ENCODE measurements at regions not wholly inside any gene's neighbourhood (a gene's known extent, or its start where the extent isn't known, plus 50 kb on each side); places are given as distances from the start of the nearest gene placed in this dataset.

DNA sequence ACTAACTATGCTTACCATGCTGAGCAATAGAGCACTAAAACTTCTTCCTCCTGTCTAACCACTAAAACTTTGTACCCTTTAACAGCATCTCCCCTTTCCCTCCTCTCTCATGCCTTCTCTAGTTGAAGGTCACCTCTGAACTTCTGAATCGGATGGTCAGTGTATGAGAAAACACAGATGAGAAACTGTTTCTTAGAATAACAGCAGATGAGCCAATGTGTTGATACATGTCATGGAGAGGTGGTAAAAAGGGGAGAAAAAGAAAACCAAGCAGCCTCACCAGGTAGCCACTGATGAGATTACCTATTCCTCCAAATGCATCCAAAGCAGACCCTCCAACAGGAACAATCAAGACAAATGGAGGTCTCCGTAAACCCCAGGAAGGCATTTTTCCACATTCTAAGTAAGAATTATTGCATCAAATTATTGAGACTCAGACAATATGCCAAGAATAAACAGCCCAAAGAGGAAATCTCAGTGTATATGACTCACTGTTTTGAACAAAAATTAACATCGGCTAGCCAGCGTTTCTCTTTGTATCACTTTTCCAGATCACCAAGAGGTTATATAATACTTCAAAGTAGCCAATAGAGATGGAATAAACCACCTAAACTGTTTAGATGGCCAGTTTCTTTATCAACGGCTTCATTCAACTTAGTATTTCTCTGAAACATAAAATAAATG, 793.3 kb upstream of the SOX9 start:
- intact Hi-C loops (cut with DNase I) = no loop called here
- Histone ChIP-seq H3K4me1 (no peaks in the 10 kb centered on the region), H3K27ac (no peak overlapping the region), H3K27me3 (no peaks in the 10 kb centered on the region), H3K4me3 (no peak overlapping the region), H3K36me3 (no peaks in the 10 kb centered on the region), H3K9me3 (no peaks in the 10 kb centered on the region)
- TF ChIP-seq POLR2AphosphoS5 (IDR thresholded peaks at IDR 0.05; ENCODE audit: insufficient read depth in 1 of 2, low read depth in 1 of 2) = no peak
- no peak for TF ChIP-seq POLR2A (IDR thresholded peaks at IDR 0.05)
- TF ChIP-seq, protein P1, sequence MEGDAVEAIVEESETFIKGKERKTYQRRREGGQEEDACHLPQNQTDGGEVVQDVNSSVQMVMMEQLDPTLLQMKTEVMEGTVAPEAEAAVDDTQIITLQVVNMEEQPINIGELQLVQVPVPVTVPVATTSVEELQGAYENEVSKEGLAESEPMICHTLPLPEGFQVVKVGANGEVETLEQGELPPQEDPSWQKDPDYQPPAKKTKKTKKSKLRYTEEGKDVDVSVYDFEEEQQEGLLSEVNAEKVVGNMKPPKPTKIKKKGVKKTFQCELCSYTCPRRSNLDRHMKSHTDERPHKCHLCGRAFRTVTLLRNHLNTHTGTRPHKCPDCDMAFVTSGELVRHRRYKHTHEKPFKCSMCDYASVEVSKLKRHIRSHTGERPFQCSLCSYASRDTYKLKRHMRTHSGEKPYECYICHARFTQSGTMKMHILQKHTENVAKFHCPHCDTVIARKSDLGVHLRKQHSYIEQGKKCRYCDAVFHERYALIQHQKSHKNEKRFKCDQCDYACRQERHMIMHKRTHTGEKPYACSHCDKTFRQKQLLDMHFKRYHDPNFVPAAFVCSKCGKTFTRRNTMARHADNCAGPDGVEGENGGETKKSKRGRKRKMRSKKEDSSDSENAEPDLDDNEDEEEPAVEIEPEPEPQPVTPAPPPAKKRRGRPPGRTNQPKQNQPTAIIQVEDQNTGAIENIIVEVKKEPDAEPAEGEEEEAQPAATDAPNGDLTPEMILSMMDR (IDR thresholded peaks at IDR 0.05) = no peak
- DNase-seq (ENCODE audit: extremely low spot score in 2 of 2) = no peak

DNA sequence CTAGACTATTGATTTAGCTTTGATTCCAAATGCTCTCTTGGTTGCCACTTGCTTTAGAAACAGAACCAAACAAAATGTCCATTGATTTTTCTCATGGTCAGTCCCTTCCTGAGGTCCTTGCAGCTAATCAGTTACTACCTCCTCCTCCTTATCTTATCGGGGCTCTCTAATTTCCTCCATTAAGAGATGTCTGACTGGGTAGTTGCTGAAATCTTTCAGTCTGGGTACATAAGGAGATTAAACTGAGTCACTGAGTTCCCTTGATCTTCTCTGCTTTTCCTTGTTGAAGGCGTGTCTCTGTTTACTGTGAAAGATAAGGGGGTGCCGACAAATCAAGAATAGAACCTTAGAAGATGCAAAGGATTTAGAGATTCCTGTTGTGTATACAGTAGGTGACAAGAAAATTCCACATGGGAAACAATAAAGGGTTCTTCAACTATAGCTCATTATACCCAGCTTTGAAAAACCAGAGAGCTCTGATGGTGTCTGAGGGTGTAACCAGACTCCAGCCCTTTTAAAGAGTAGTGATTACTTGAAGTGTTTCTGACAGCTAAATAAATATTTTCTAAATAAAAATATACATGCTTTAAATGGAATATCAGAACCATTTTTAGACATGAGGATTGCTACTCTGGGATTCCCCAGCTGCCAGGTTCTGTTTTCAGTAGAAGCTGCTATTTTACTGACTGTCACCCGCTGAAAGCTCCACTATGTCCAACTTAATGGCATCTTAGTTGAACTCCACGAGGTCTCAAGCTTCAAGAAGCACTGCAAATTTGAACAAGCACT, 791.3 kb upstream of the SOX9 start:
- H3K36me3 ChIP-seq = no peaks in the 10 kb centered on the region
- DNase-seq (ENCODE audit: extremely low spot score in 2 of 2) = no peak
- no peaks in the 10 kb centered on the region for H3K4me1 ChIP-seq
- TF ChIP-seq, protein P1 (IDR thresholded peaks at IDR 0.05) = no peak
- no peak for TF ChIP-seq POLR2A (IDR thresholded peaks at IDR 0.05)
- no peak for TF ChIP-seq POLR2AphosphoS5 (IDR thresholded peaks at IDR 0.05; ENCODE audit: insufficient read depth in 1 of 2, low read depth in 1 of 2)
- no peaks in the 10 kb centered on the region for H3K9me3 ChIP-seq
- no peak overlapping the region for H3K27ac ChIP-seq
- no peak overlapping the region for H3K4me3 ChIP-seq
- no peaks in the 10 kb centered on the region for H3K27me3 ChIP-seq
- intact Hi-C loops (cut with DNase I) = no loop called here

DNA sequence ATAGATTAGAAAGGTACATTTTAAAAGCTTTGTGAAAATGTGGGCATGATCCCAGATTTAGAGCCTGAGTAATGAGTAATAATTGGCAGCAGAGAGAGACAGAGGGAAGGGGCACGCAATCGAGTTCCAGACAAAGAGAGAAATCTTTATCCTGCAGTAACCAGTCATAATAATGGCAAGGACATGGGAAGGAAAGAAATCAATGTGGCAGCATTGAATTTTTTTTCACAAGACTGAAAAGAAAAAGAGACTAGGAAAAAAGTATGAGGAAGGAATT, 790.8 kb upstream of the SOX9 start:
- no peaks in the 10 kb centered on the region for H3K27me3 ChIP-seq
- H3K27ac ChIP-seq = no peak overlapping the region
- H3K36me3 ChIP-seq = no peaks in the 10 kb centered on the region
- TF ChIP-seq POLR2A (IDR thresholded peaks at IDR 0.05) = no peak
- TF ChIP-seq POLR2AphosphoS5 (IDR thresholded peaks at IDR 0.05; ENCODE audit: insufficient read depth in 1 of 2, low read depth in 1 of 2) = no peak
- TF ChIP-seq, protein P1 (IDR thresholded peaks at IDR 0.05) = no peak
- H3K4me3 ChIP-seq = no peak overlapping the region
- H3K9me3 ChIP-seq = no peaks in the 10 kb centered on the region
- intact Hi-C loops (cut with DNase I) = no loop called here
- no peaks in the 10 kb centered on the region for H3K4me1 ChIP-seq
- no peak for DNase-seq (ENCODE audit: extremely low spot score in 2 of 2)

DNA sequence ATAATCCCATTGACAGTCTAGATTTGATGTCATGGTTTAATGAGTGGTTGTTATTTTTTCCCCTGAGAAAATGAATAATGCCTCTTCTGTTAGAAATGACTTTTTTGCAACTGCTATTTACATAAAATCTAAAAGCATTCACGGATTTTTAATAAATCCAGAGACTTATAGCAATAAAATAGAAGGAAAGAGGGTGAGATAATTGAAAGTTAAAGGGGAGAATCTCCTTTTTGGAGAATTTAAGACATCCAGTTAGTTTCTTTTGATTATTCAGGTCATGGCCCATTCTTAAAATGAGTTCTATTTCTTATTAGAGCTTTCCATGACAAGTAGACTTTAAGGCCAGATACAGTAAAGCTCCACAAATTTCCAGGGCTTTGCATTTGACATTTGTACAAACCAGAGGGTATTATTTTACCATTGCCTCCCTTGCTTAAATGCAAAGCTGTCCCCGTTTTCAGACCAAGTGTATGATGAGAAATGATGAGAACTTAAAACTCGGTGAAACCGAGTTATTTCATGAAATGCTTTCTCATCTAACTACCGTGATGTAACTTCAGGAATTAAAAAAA, 789.0 kb upstream of the SOX9 start:
- intact Hi-C loops (cut with DNase I) = no loop called here
- Histone ChIP-seq H3K27ac (no peak overlapping the region), H3K4me3 (no peak overlapping the region), H3K4me1 (no peaks in the 10 kb centered on the region), H3K27me3 (no peaks in the 10 kb centered on the region), H3K36me3 (no peaks in the 10 kb centered on the region), H3K9me3 (no peaks in the 10 kb centered on the region)
- DNase-seq (ENCODE audit: extremely low spot score in 2 of 2) = no peak
- TF ChIP-seq POLR2AphosphoS5 (IDR thresholded peaks at IDR 0.05; ENCODE audit: insufficient read depth in 1 of 2, low read depth in 1 of 2) (no peak), POLR2A (IDR thresholded peaks at IDR 0.05) (no peak)
- TF ChIP-seq, protein P1 (IDR thresholded peaks at IDR 0.05) = no peak

All from vagina (tissue), 2 donors.